ENCODE measurements at regions not wholly inside any gene's neighbourhood (a gene's known extent, or its start where the extent isn't known, plus 50 kb on each side); places are given as distances from the start of the nearest gene placed in this dataset.

GRCh38 chr2:120428748-120429147 is 82.8 kb downstream of the INHBB start:
- no peak for DNase-seq

GRCh38 chr2:120429586-120430500 is 83.9 kb downstream of the INHBB start:
- no peak for DNase-seq

- DNase-seq: no peak
Measured at GRCh38 chr2:120430501-120430830, 84.5 kb downstream of the INHBB start.

- DNase-seq: no peak
Measured at GRCh38 chr2:120430957-120431356, 85.0 kb downstream of the INHBB start.

GRCh38 chr2:120431386-120432292 is 85.7 kb downstream of the INHBB start:
- DNase-seq: no peak

- no peak for DNase-seq
Measured at GRCh38 chr2:120432293-120432975, 86.5 kb downstream of the INHBB start.

DNA sequence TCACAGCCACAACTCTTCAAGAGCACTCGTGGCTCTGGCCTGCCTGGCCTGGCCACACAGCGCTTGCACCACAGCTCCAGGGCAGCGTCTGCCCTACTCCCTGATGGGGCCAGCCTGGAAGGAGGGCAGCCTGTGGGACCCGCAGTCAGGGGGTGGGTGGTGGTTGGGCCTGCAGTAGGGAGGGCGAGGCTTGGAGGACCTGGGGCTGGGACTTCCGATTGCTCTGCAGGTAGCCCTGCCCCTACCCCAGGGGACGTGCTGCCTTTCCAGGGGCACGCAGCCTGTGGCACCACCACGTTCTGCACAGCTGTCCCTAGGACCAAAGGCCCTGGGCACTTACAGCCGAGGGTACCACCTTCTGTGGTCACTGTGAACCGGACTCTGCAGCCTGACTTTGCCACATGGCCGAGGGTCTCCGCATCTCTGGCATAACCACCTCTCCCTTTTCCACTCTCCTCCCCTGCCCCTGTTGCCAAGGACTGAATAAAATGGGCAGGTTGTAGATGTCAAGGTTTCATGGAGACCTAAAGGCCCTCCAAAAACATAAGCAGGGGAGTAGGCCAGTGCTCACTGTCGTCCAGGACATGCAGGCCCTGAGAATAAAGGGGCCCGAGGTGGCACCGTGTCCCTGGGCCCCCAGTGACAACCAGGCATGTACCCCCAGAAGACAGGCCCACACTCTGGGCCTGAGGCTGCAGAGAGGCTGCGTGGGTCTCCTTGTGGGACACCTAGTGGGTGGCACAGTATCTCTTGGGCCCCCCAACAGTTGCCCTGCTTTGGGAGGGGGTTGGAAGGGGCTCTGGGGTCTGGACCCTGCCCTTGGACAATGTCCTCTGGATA is 87.3 kb downstream of the INHBB start:
- DNase-seq: no peak

DNA sequence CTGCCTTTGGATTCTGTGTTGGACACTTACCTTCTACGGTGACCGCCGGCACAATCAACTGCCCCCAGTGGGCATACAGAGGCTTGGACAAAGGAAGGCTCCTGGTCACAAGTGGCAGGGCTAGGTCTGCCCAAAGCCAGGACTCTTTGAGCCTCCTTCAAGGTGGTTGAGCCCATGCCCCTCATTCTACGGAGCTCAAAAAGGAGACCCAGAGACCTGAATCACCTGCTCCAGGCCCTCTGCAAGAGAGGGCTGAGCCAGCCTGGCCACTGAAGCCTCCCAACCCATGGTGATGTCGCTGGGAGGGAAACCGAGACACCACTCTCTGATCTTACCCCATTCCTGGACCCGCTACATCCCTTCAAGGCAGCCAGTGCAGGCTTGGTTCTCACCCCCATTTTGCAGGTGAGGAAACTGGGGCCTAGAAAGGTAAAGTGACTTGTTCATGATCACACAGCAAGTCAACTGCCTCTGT is 87.9 kb downstream of the INHBB start:
- no peak for DNase-seq

DNA sequence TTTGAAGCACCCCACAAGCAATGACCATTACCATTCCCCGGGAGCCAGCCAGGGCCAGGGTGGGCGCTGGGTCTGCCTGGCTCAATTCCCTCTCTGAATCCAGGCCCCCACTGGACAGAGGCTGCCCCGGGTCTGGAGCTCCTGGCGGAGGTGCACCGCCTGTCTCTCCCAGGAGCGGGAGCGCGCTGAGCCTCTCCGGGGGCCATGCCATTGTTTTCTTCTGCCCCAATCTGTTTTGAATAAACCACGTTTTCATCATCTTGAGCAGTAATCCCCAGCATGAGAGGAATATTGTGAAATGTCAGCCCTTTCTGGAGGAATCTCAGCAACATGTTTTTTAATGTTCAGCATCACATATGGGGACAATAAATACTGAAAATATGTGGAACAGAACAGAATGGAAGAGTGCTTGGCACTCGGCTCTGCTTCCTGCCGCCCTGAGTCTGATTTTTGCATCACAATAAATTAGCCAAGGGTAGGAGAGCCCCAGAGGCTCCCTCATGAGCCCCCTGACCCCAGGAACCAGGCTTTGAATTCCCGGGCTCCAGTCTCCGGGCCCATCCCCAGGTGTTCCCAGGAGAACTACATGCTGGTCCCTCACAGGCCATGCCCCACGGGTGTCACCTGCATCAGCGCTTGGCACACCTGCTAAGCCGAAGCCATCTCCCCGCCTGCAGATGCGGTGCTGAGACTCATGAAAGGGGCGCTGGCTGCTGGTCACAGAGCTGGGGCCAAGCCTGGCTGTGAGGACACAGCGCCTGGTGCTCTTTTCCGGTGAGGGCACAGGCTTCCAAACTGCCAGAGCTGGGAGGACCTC is 88.8 kb downstream of the INHBB start:
- no peak for DNase-seq

- no peak for DNase-seq
Measured at GRCh38 chr2:120435671-120436459, 89.9 kb downstream of the INHBB start.

DNA sequence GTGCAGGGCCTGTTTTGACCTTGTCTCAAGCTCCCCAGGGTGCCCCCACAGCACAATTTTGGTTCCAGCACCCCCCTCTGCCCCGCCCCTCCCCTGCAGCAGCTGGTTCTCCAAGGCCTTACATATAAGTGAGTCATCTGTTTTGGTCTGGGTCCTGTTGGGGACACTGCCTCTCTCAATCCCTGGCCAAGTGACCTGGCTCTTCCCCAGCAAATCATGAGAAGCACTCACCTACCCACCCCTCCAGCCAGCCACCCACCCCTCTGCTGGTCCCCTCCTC is 90.5 kb downstream of the INHBB start:
- DNase-seq: no peak

- DNase-seq: no peak
Measured at GRCh38 chr2:120436885-120437603, 91.1 kb downstream of the INHBB start.

DNA sequence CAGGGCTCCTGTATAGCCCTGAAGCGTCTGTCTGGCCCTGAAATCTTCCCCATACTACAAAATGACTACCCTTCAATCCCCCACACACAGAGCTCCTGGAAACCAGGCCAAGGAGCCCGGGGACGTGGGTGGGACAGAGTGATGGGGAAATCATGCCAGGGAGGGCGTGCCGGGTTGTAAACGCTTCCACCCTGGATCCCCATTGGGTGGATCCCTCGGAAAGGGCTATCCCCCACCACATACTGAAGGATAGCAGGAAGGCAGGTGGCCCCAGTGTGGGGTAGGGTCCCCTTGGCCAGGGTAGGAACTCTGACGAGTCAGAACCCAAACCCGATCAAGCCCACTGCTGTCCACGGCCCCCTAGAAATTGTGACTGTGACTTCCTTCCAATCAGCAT is 91.7 kb downstream of the INHBB start:
- no peak for DNase-seq

- no peak for DNase-seq
Measured at GRCh38 chr2:120438301-120439066, 92.5 kb downstream of the INHBB start.

- no peak for DNase-seq
Measured at GRCh38 chr2:120439067-120439368, 93.1 kb downstream of the INHBB start.

GRCh38 chr2:120439637-120440384 is 93.9 kb downstream of the INHBB start:
- no peak for DNase-seq

- DNase-seq: no peak
Measured at GRCh38 chr2:120440521-120441350, 94.8 kb downstream of the INHBB start.

Measured in occipital lobe (tissue), 1 donor.